IMR-90 (cell line): ENCODE measurements at regions not wholly inside any gene's neighbourhood (a gene's known extent, or its start where the extent isn't known, plus 50 kb on each side); places are given as distances from the start of the nearest gene placed in this dataset.

Source experiments
- BHLHE40 ChIP-seq: fragments of 150-350 bp; IDR thresholded peaks from 2 replicates; pipeline ENCODE4 v1.6.1; 2016; ENCODE audit warnings: mild to moderate bottlenecking, low read depth, low read length
- CHD1 ChIP-seq: IDR thresholded peaks from 2 replicates; pipeline ENCODE4 v1.6.1; 2012; ENCODE audit warnings: low read depth, low read length, improper control_type of control experiment
- CTCF ChIP-seq: conservative IDR thresholded peaks from 2 replicates; pipeline ENCODE4 v1.5.1; 2012; ENCODE audit warnings: mild to moderate bottlenecking, low read depth, low read length, improper control_type of control experiment
- ELK1 ChIP-seq: fragments of 150-350 bp; IDR thresholded peaks from 2 replicates; pipeline ENCODE4 v1.6.1; 2016; ENCODE audit warnings: low read depth, mild to moderate bottlenecking, low read length, moderate library complexity, borderline replicate concordance
- POLR2A ChIP-seq: IDR thresholded peaks from 2 replicates; pipeline ENCODE4 v1.6.1; 2012; ENCODE audit warnings: mild to moderate bottlenecking, low read depth, low read length
- RAD21 ChIP-seq: IDR thresholded peaks from 2 replicates; pipeline ENCODE4 v1.6.1; 2012; ENCODE audit warnings: low read length, improper control_type of control experiment
- RCOR1 ChIP-seq: IDR thresholded peaks from 2 replicates; pipeline ENCODE4 v1.6.1; 2012; ENCODE audit warnings: mild to moderate bottlenecking, low read length, improper control_type of control experiment; ENCODE audit not compliant: insufficient replicate concordance
- SMC3 ChIP-seq: fragments of 150-350 bp; IDR thresholded peaks from 2 replicates; pipeline ENCODE4 v1.6.1; 2016; ENCODE audit warnings: low read depth, mild to moderate bottlenecking, antibody characterized with exemption, low read length, moderate library complexity

GRCh38 chr3:35393901-35394799 is 245.2 kb upstream of the ARPP21 start:
- TF ChIP-seq POLR2A (no peak), CTCF (no peak), RAD21 (no peak), CHD1 (no peak), RCOR1 (no peak), ELK1 (no peak), BHLHE40 (no peak), SMC3 (no peak)
